ENCODE measurements at regions not wholly inside any gene's neighbourhood (a gene's known extent, or its start where the extent isn't known, plus 50 kb on each side); places are given as distances from the start of the nearest gene placed in this dataset.

DNA sequence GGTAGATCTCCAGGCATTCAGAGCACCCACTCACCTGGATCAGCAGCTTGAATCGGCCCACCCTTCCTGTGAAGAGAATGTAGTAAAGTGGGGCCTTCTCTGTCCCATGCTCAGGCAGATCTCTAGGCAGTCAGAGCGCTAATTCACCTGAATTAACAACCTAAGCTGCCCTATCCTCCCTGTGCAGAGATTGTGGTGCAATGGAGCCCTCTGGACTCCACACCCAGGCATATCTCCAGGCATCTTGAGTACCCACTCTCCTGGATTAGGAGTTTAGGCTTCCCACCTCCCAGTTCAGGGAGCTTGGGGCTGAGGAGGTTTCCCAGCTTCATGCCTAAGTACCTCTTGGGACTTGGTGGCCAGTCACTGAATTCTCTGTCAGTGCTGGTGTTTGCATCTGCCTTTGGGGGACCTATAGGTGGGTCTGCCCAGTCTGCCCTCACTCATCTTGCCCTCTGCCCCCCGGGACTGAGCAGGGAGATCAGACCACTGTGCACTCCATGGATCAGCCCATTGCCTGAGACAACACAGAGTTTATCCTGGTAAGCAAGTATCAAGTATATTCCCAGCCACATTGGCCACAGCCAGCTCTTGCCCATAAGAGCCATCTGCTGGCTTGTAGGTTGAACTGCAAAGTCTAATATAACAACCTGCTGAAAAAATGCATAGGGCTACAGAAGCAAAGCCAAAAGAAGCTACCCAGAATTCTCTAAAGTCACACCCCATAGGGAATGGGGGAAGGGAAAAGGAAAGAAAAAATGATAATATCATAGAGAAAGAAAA lies 372.9 kb downstream of the KLHL13 start:
- H3K4me1 ChIP-seq (ENCODE audit: low read depth), result no peaks in the 10 kb centered on the region
- no peaks in the 10 kb centered on the region for H3K9me3 ChIP-seq
- intact Hi-C loops (cut with DNase I, micrococcal nuclease), result no loop called here
- TF ChIP-seq, protein P1, sequence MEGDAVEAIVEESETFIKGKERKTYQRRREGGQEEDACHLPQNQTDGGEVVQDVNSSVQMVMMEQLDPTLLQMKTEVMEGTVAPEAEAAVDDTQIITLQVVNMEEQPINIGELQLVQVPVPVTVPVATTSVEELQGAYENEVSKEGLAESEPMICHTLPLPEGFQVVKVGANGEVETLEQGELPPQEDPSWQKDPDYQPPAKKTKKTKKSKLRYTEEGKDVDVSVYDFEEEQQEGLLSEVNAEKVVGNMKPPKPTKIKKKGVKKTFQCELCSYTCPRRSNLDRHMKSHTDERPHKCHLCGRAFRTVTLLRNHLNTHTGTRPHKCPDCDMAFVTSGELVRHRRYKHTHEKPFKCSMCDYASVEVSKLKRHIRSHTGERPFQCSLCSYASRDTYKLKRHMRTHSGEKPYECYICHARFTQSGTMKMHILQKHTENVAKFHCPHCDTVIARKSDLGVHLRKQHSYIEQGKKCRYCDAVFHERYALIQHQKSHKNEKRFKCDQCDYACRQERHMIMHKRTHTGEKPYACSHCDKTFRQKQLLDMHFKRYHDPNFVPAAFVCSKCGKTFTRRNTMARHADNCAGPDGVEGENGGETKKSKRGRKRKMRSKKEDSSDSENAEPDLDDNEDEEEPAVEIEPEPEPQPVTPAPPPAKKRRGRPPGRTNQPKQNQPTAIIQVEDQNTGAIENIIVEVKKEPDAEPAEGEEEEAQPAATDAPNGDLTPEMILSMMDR (IDR thresholded peaks at IDR 0.05), result peak; percentile 13
- H3K4me3 ChIP-seq, result no peak overlapping the region
- DNase-seq (peak in 1 of 3 donors; percentile 9), ATAC-seq (peak; percentile 68)
- no peaks in the 10 kb centered on the region for H3K36me3 ChIP-seq (ENCODE audit: low read depth)

DNA sequence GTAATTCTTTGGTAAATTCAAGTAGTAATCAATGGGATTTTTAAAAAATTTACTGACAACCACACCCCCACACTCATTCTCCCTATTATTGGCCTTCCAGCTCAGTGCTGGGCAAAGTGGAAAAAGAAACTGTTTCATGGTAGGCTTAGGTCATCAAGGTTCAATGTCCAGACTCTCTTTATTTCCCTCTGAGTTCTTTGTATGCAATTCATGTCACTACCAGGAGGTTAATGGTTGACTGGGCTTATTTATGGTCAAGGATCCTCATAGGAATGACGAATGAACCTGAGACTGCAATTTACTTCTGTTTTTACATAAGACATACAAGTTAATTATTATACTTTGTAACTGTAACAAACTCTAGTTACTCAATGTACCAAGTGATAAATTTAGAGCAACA lies 403.2 kb downstream of the KLHL13 start:
- DNase-seq (peak in 1 of 3 donors; percentile 37), ATAC-seq (peak; percentile 99)
- H3K4me3 ChIP-seq, result no peak overlapping the region

DNA sequence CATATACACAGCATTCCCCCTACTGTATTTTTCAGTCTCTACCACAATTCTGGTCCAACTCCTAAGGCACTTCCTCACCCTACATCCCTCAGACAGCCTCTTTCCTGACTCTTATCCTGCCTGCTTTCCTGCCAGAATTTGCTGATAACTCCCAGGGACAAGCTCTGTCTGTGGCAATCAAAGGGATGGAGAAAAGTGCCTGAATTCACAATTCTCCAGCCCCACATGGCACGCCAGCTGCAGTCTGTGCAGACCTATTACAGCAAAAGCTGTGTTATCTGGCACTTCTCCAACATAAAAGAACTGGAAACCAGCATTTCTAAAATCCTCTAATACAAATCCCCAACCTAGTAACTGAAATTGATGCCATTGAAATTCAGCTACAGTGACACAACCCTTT lies 404.8 kb downstream of the KLHL13 start:
- DNase-seq (no peak), ATAC-seq (no peak)
- Histone ChIP-seq H3K9me3 (no peaks in the 10 kb centered on the region), H3K4me3 (no peak overlapping the region), H3K4me1 (ENCODE audit: low read depth) (no peaks in the 10 kb centered on the region), H3K36me3 (ENCODE audit: low read depth) (no peaks in the 10 kb centered on the region)
- intact Hi-C loops (cut with DNase I, micrococcal nuclease), result no loop called here
- TF ChIP-seq, protein P1 (IDR thresholded peaks at IDR 0.05), result no peak

More for the DNA sequence above, 403.2 kb downstream of the KLHL13 start:
- H3K36me3 ChIP-seq (ENCODE audit: low read depth), result no peaks in the 10 kb centered on the region
- TF ChIP-seq, protein P1 (IDR thresholded peaks at IDR 0.05), result no peak
- H3K9me3 ChIP-seq, result no peaks in the 10 kb centered on the region
- intact Hi-C loops (cut with DNase I, micrococcal nuclease), result no loop called here
- no peaks in the 10 kb centered on the region for H3K4me1 ChIP-seq (ENCODE audit: low read depth)

DNA sequence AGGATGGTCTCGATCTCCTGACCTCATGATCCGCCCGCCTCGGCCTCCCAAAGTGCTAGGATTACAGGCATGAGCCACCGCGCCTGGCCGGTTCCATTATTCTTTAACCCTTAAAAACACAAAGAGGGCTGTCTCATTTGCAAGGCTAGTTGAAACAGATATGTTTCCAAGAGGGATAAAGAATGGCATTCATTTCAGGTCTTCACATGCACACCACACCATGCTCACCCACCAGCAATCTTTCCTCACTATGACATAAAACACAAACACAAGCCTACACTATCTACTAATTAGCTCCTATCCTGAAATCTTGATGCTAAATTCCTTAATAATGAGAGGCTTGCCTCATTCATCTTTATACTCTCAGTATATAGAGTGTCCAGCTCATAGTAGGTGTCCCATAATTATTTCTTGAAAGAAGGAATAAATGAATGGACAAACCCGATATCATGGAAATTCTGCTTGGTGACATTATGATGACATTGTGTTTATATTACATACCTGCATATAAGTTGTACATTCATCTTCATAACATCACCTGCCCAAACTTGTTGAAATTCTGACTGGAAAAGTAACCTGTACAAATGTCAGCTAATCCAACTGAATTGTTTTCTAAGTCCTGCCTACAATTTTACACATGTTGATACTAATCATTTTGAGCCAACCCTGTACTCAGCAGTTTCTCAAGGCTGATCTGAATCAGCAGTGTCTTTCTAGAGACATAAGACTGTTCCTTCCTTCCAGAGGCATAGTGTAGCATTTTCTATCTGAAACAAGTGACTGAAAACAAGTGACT lies 408.5 kb downstream of the KLHL13 start:
- no peaks in the 10 kb centered on the region for H3K36me3 ChIP-seq (ENCODE audit: low read depth)
- ATAC-seq (no peak), DNase-seq (no peak)
- intact Hi-C loops (cut with DNase I, micrococcal nuclease), result no loop called here
- TF ChIP-seq, protein P1 (IDR thresholded peaks at IDR 0.05), result no peak
- H3K4me3 ChIP-seq, result no peak overlapping the region
- H3K9me3 ChIP-seq, result no peaks in the 10 kb centered on the region
- no peaks in the 10 kb centered on the region for H3K4me1 ChIP-seq (ENCODE audit: low read depth)

DNA sequence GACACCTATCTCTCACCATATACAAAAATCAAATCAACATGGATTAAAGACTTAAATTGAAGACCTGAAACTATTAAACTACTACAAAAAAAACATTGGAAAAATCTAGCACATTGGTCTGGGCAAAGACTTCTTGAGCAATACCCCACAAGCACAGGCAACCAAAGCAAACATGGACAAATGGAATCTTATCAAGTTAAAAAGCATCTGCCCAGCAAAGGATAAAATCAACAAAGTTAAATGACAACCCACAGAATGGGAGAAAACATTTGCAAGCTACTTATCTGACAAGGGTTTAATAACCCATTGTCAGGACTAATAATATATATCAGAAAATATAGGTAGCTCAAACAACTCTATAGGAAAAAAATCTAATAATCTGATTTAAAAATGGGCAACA lies 415.6 kb downstream of the KLHL13 start:
- intact Hi-C loops (cut with DNase I, micrococcal nuclease), result no loop called here
- Histone ChIP-seq H3K4me1 (ENCODE audit: low read depth) (no peaks in the 10 kb centered on the region), H3K9me3 (peaks cover 7% of the 10 kb centered on the region), H3K4me3 (no peak overlapping the region), H3K36me3 (ENCODE audit: low read depth) (no peaks in the 10 kb centered on the region)
- DNase-seq (no peak), ATAC-seq (no peak)
- TF ChIP-seq, protein P1 (IDR thresholded peaks at IDR 0.05), result no peak

Measured in mucosa of descending colon (tissue), 3 donors.